ENCODE measurements at regions not wholly inside any gene's neighbourhood (a gene's known extent, or its start where the extent isn't known, plus 50 kb on each side); places are given as distances from the start of the nearest gene placed in this dataset.

DNA sequence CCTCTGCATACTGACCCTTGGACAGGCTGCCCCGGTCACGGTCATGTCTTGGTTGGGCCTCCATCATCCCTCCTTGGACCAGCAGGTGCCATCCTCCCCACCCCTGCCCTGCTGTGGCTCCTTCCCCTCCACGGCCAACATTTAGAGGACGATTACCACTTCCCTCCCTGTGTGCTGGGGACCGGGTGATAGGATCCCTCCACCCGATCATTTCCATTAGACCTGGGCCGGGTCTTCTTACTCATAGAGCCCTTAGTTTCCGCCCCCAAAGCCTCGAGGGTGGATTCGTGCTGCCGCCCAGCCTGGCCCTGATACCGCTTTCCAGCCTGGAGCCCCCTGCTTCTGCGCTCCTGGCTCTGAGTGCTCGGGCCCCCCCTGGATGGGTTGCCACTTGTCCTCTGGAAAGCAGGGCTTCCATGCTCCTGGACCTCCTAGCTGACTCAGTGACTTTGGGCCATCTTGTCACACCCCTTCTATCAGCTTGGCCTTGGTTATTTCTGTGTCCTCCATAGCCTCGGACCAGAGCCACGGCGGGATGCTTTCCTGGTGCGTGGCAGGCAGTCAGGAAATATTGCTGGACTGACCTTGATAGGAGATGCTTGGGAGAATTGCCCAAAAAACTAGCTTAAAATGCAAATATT is 171.4 kb downstream of the SEC14L1 start:
- no peak for TF ChIP-seq TEAD4 (IDR thresholded peaks at IDR 0.05)

- TF ChIP-seq USF1 (IDR thresholded peaks at IDR 0.05) (no peak), YY1 (IDR thresholded peaks at IDR 0.05; ENCODE audit: low read depth) (no peak), EGR1 (IDR thresholded peaks at IDR 0.05) (no peak), FOXM1 (IDR thresholded peaks at IDR 0.05; ENCODE audit: borderline replicate concordance, low read depth) (no peak), TEAD4 (IDR thresholded peaks at IDR 0.05) (no peak), TAF1 (IDR thresholded peaks at IDR 0.05; ENCODE audit: low read depth) (no peak), RAD21 (IDR thresholded peaks at IDR 0.05; ENCODE audit: low read depth) (no peak)
Measured at GRCh38 chr17:77312786-77313599, 172.2 kb downstream of the SEC14L1 start.

GRCh38 chr17:77313831-77314230 is 173.1 kb downstream of the SEC14L1 start:
- TF ChIP-seq, protein P1, sequence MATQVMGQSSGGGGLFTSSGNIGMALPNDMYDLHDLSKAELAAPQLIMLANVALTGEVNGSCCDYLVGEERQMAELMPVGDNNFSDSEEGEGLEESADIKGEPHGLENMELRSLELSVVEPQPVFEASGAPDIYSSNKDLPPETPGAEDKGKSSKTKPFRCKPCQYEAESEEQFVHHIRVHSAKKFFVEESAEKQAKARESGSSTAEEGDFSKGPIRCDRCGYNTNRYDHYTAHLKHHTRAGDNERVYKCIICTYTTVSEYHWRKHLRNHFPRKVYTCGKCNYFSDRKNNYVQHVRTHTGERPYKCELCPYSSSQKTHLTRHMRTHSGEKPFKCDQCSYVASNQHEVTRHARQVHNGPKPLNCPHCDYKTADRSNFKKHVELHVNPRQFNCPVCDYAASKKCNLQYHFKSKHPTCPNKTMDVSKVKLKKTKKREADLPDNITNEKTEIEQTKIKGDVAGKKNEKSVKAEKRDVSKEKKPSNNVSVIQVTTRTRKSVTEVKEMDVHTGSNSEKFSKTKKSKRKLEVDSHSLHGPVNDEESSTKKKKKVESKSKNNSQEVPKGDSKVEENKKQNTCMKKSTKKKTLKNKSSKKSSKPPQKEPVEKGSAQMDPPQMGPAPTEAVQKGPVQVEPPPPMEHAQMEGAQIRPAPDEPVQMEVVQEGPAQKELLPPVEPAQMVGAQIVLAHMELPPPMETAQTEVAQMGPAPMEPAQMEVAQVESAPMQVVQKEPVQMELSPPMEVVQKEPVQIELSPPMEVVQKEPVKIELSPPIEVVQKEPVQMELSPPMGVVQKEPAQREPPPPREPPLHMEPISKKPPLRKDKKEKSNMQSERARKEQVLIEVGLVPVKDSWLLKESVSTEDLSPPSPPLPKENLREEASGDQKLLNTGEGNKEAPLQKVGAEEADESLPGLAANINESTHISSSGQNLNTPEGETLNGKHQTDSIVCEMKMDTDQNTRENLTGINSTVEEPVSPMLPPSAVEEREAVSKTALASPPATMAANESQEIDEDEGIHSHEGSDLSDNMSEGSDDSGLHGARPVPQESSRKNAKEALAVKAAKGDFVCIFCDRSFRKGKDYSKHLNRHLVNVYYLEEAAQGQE (IDR thresholded peaks at IDR 0.05; ENCODE audit: low read depth), result no peak
- TF ChIP-seq CREB1 (IDR thresholded peaks at IDR 0.05; ENCODE audit: low read depth) (no peak), FOXM1 (IDR thresholded peaks at IDR 0.05; ENCODE audit: borderline replicate concordance, low read depth) (no peak)

DNA sequence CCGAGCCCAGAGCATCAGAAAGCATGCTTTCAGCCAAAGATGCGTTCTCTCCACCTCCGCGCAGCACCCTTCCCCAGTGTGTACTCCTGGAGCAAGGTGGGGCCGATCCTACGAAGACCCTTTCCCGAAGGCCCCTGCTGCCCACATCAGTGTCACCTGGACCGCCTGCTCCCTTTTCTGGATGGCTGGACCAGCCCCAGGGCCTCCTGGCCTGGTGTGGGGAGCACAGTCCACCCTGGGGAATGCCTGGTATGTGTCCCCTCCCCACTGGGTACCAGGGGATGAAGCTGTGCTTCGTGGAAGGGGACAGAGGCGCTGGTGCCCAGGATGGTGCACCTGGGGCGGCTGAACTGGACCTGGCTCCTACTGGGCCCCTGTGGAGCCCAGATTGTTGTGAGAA is 173.8 kb downstream of the SEC14L1 start:
- TF ChIP-seq EGR1 (IDR thresholded peaks at IDR 0.05) (no peak), TEAD4 (IDR thresholded peaks at IDR 0.05) (no peak), CREB1 (IDR thresholded peaks at IDR 0.05; ENCODE audit: low read depth) (no peak), EP300 (IDR thresholded peaks at IDR 0.05; ENCODE audit: borderline replicate concordance) (no peak), TAF1 (IDR thresholded peaks at IDR 0.05; ENCODE audit: low read depth) (no peak), NFIC (IDR thresholded peaks at IDR 0.05) (no peak), TCF12 (IDR thresholded peaks at IDR 0.05; ENCODE audit: low read depth) (no peak), RAD21 (IDR thresholded peaks at IDR 0.05; ENCODE audit: low read depth) (no peak), YY1 (IDR thresholded peaks at IDR 0.05; ENCODE audit: low read depth) (no peak), CEBPB (IDR thresholded peaks at IDR 0.05) (no peak), ZBTB7A (IDR thresholded peaks at IDR 0.05; ENCODE audit: low read depth) (no peak), FOXM1 (IDR thresholded peaks at IDR 0.05; ENCODE audit: borderline replicate concordance, low read depth) (no peak), USF1 (IDR thresholded peaks at IDR 0.05) (no peak)
- TF ChIP-seq, protein P1 (IDR thresholded peaks at IDR 0.05; ENCODE audit: low read depth), result no peak
- TF ChIP-seq, protein P2, sequence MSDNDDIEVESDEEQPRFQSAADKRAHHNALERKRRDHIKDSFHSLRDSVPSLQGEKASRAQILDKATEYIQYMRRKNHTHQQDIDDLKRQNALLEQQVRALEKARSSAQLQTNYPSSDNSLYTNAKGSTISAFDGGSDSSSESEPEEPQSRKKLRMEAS (IDR thresholded peaks at IDR 0.05), result no peak

DNA sequence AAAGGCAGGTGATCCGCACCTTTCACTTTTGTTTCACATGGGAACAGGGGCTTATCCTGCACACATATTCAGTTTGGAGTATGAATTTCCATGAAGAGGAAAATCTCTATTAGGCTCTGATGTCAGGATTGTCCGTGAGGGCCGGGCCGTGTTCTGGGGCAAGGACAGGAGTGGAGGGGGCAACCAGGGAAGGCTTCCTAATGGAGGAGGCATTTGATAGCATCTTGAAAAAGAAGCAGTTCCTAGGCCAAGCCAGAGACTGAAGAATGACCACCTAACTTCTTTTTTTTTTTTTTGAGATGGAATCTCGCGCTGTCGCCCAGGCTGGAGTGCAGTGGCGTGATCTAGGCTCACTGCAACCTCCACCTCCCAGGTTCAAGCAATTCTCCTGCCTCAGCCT is 174.2 kb downstream of the SEC14L1 start:
- TF ChIP-seq USF1 (IDR thresholded peaks at IDR 0.05), result no peak
- TF ChIP-seq RAD21 (IDR thresholded peaks at IDR 0.05; ENCODE audit: low read depth), result no peak
- no peak for TF ChIP-seq FOXM1 (IDR thresholded peaks at IDR 0.05; ENCODE audit: borderline replicate concordance, low read depth)

DNA sequence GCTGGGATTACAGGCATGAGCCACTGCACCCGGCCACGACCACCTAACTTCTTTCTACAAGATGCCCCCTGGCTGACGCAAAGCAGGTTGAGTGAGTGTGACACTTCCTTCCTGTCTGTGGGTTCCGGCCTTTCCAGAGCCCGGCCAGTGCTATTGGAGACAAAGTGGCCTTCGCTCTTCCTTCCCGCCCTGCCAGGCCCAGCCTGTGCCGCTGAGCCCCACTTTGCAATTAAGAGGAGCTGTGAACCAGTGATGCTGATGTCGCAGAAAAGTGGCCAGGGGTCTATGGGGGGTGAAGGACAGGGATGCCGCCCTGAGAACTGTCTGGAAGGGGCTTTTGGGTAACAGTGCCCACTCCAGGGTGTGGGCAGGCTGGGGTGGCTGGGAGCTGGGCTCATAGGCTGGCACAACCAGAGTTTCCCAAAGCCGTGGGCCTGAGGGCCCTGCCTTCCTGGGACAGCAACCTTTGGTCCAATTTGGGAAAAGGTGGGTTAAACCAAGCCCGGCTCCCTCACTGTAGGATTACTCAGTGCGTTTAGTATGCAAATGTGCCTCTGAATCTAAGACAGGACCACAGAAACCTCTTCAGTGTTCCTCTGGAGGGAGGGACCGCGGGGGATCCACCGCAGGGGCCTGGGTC is 174.9 kb downstream of the SEC14L1 start:
- TF ChIP-seq ZBTB7A (IDR thresholded peaks at IDR 0.05; ENCODE audit: low read depth) (no peak), TCF12 (IDR thresholded peaks at IDR 0.05; ENCODE audit: low read depth) (no peak), RAD21 (IDR thresholded peaks at IDR 0.05; ENCODE audit: low read depth) (no peak), EP300 (IDR thresholded peaks at IDR 0.05; ENCODE audit: borderline replicate concordance) (no peak), TAF1 (IDR thresholded peaks at IDR 0.05; ENCODE audit: low read depth) (no peak), FOXM1 (IDR thresholded peaks at IDR 0.05; ENCODE audit: borderline replicate concordance, low read depth) (no peak), YY1 (IDR thresholded peaks at IDR 0.05; ENCODE audit: low read depth) (no peak), CEBPB (IDR thresholded peaks at IDR 0.05) (no peak), EGR1 (IDR thresholded peaks at IDR 0.05) (no peak), USF1 (IDR thresholded peaks at IDR 0.05) (no peak), TEAD4 (IDR thresholded peaks at IDR 0.05) (no peak), NFIC (IDR thresholded peaks at IDR 0.05) (no peak), CREB1 (IDR thresholded peaks at IDR 0.05; ENCODE audit: low read depth) (no peak)
- TF ChIP-seq, protein P2 (IDR thresholded peaks at IDR 0.05), result no peak
- TF ChIP-seq, protein P1 (IDR thresholded peaks at IDR 0.05; ENCODE audit: low read depth), result no peak

All from Ishikawa (cell line).